IPS-15b (cell line): ENCODE measurements at regions not wholly inside any gene's neighbourhood (a gene's known extent, or its start where the extent isn't known, plus 50 kb on each side); places are given as distances from the start of the nearest gene placed in this dataset.

Experiments used
- H3K27me3 ChIP-seq: one replicate; pipeline ENCODE4 v1.6.1; 2013; ENCODE audit warnings: low read length; ENCODE audit not compliant: control insufficient read depth, insufficient read depth
- H3K36me3 ChIP-seq: one replicate; pipeline ENCODE4 v1.6.1; 2013; ENCODE audit warnings: low read length; ENCODE audit not compliant: control insufficient read depth, insufficient read depth
- H3K4me1 ChIP-seq: one replicate; pipeline ENCODE4 v1.6.1; 2013; ENCODE audit warnings: mild to moderate bottlenecking, low read length; ENCODE audit not compliant: control insufficient read depth, insufficient read depth
- H3K4me3 ChIP-seq: one replicate; pipeline ENCODE4 v1.5.1; 2013; ENCODE audit warnings: low read depth, low read length
- H3K9ac ChIP-seq: one replicate; pipeline ENCODE4 v1.6.1; 2013; ENCODE audit warnings: low read depth, mild to moderate bottlenecking, low read length
- H3K9me3 ChIP-seq: one replicate; pipeline ENCODE4 v1.6.1; 2013; ENCODE audit warnings: mild to moderate bottlenecking, low read length; ENCODE audit not compliant: control insufficient read depth, insufficient read depth

DNA sequence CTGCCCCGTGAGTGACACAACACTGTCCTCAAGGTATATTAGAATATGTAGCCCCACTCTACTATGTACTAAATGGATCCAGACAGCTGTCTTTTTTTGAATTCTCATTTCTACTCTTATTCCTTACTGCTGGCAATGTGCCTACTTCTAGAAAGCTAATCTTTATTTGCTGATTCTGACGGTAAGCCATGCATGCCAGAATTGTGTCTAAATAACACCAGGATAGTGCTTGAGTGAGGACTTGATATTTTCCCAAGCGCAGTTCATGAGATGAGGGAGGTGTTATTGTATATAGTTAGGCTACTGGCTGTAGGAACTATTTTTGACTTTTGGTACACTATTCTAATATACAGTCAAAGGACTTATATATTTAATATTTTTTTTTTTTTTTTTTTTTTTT, 316.2 kb upstream of the NAV3 start:
- H3K9me3 ChIP-seq: no peaks in the 10 kb centered on the region
- H3K4me1 ChIP-seq: no peaks in the 10 kb centered on the region
- no peak overlapping the region for H3K9ac ChIP-seq
- no peaks in the 10 kb centered on the region for H3K27me3 ChIP-seq
- H3K36me3 ChIP-seq: no peaks in the 10 kb centered on the region
- no peak overlapping the region for H3K4me3 ChIP-seq

DNA sequence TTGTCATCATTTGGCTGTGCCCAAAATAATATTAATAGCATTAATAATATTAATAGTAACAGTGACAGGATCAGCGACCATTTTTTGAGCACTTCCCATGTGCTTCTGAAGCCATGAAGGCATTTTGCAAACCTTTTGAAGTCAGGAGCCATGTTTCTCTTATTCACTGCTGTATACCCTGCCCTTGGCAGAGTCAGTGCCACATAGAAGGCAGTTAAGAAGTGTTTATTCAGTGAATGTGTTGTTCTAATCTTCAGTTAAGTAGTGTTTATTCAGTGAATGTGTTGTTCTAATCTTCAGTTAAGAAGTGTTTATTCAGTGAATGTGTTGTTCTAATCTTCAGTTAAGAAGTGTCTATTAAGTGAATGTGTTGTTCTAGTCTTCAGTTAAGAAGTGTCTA, 319.7 kb upstream of the NAV3 start:
- no peaks in the 10 kb centered on the region for H3K27me3 ChIP-seq
- peaks cover 3% of the 10 kb centered on the region for H3K4me1 ChIP-seq
- H3K36me3 ChIP-seq: no peaks in the 10 kb centered on the region
- no peak overlapping the region for H3K4me3 ChIP-seq
- H3K9me3 ChIP-seq: no peaks in the 10 kb centered on the region
- H3K9ac ChIP-seq: no peak overlapping the region

DNA sequence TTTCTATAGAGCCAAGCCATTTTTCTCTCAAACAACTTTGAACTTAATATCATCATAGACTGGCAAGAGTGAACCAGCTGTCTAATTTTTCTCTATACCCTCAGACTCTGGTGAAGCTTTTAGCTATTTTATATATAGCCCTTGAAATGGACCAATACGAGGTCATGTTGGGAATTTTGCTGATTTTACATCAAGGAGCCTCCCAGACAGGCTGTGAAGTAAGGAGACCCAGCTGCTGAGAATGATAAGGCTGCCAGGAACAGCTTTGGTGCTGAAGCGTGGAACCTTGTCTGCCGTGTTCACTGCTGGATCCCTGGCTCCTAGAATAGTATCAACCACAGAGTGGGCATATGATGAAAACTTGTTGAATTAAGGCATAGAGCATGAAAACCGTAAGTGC, 326.2 kb upstream of the NAV3 start:
- no peaks in the 10 kb centered on the region for H3K9me3 ChIP-seq
- no peak overlapping the region for H3K4me3 ChIP-seq
- H3K36me3 ChIP-seq: no peaks in the 10 kb centered on the region
- peaks cover 3% of the 10 kb centered on the region for H3K4me1 ChIP-seq
- no peaks in the 10 kb centered on the region for H3K27me3 ChIP-seq
- H3K9ac ChIP-seq: no peak overlapping the region

DNA sequence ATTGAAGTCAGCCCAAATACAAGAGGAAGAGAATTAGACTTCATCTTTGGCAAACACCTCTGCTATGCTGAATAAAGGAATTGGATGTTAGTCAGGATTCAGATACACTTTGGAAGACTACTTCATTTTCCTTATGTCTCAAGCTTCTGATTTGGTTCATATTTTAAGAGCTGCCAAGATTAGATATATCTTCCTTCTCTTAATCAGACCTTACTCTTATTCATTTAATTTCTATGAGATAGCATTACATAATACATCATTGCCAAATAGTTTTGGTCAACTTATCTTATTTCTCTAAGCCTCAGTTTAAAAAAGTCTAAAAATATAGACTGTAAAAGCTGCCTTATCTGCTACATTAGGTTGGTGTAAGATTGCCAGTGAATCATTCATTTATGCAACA, 330.6 kb upstream of the NAV3 start:
- no peaks in the 10 kb centered on the region for H3K27me3 ChIP-seq
- no peaks in the 10 kb centered on the region for H3K36me3 ChIP-seq
- no peak overlapping the region for H3K9ac ChIP-seq
- H3K4me1 ChIP-seq: peaks cover 4% of the 10 kb centered on the region
- no peaks in the 10 kb centered on the region for H3K9me3 ChIP-seq
- no peak overlapping the region for H3K4me3 ChIP-seq

DNA sequence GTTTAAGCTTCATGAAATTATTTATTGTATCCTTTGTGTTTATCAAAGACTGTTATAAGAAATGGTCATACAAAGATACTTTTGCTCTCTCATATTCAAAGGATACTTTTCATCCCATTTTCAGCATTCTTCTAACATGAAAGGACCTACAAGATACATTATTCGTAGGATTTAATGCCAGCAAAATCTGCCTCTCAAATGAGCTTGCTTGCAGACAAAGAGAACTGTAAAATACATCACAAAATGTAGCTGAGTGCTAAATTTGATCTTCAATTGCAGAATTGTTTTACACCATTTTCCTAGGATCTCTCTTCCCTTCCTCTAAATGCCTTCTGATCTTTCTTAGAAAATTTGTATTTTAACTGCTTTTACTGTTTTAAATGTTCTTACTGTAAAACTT, 333.0 kb upstream of the NAV3 start:
- Histone ChIP-seq H3K9me3 (no peaks in the 10 kb centered on the region), H3K27me3 (no peaks in the 10 kb centered on the region), H3K36me3 (no peaks in the 10 kb centered on the region), H3K4me3 (no peak overlapping the region), H3K4me1 (peaks cover 4% of the 10 kb centered on the region), H3K9ac (no peak overlapping the region)

DNA sequence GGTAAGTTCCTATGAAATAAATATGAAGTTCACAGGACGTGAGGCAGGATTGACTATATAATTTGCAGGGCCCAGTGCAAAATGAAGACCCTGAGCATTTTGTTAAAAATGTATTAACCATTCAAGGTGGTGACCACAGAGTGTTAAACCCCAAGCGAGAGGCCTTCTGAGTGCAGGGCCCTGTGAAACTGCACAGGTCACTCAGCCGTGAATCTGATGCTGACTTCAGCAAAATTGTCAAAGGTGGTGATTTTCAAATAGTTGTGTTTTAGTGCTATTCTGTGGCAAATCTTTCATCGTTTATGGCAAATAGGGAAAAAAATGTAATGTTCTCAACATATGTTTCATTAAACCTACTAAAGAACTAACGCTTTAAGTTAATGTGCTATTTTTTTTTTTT, 334.0 kb upstream of the NAV3 start:
- H3K36me3 ChIP-seq: no peaks in the 10 kb centered on the region
- H3K27me3 ChIP-seq: no peaks in the 10 kb centered on the region
- H3K9me3 ChIP-seq: no peaks in the 10 kb centered on the region
- peaks cover 4% of the 10 kb centered on the region for H3K4me1 ChIP-seq
- no peak overlapping the region for H3K4me3 ChIP-seq
- no peak overlapping the region for H3K9ac ChIP-seq

DNA sequence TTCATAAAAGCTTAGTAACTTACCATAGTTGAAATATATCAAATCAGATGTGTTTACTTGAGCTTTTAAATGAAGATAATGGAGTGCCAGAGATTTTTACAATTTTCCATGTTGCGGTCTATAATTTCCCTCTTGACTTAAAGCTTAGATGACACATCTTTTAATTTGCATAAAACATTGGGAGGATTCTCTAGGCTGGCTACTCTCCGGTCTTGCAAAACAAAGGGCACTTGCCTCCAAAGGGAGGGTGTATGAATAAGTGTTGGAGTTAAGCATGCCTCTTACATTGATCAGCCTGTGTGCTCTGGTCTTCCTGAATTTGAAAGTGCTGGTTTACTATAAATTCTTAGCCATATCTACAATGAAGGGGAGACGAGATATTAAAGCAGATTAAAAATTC, 336.4 kb upstream of the NAV3 start:
- Histone ChIP-seq H3K4me3 (no peak overlapping the region), H3K4me1 (peaks cover 4% of the 10 kb centered on the region), H3K36me3 (no peaks in the 10 kb centered on the region), H3K27me3 (no peaks in the 10 kb centered on the region), H3K9me3 (no peaks in the 10 kb centered on the region), H3K9ac (no peak overlapping the region)

DNA sequence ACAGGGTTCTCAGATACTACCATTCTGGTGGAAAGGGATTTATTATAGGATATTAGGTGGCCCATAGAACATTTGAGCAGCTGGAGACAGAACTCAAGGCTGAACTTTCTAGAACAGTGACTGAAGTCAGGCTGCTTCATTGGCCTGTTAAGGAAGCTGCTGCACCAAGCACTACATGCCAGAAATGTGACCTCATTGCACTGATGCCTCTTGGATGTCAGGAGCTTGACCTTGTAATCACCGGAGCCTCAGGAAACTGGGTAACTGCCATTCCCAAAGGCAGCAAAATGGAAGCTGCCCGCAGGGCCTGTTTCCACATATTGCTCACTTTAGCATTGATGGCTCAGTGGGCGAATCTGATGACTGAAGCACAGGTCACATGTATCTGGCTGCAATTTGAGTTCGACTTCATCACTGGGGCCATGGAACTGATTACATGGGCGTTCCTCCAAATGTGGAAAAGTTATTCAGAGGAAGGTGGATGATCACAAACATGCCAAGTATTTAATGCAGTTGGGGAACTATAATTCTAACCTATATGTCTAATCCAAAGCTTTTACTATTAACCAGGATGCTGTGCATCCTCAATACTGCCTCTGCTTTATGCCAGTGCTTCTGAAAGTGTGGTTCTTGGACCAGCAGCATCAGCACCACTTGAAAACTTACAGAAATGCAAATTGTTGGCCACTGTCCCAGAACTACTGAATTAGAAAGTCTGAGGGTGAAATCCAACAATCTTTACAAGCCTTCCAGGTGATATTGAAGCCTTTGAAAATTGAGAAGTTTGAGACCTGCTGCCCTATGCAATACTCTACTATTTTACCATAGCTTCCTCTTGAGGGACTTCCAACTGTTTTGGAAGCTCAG, 337.2 kb upstream of the NAV3 start:
- Histone ChIP-seq H3K36me3 (no peaks in the 10 kb centered on the region), H3K4me3 (no peak overlapping the region), H3K4me1 (peaks cover 4% of the 10 kb centered on the region), H3K27me3 (no peaks in the 10 kb centered on the region), H3K9me3 (no peaks in the 10 kb centered on the region), H3K9ac (no peak overlapping the region)

DNA sequence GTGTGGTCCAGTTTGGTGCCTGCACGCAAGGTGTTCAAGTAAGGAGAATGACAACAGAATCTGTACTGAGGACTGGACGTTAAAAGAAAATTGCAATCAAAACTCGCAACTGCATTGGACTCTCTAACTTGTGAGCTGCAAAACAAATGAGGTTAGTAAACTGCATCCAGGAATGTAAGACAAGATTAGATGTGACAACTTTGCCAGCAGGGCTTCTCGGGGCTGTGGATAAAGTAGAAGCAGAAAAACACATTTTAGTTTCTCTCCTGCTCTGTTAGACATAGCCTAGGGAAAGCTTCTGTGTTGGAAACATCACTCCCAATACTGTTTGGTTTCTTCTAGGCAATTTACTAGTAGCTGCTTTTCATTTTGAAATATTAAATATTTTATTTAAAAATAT, 338.2 kb upstream of the NAV3 start:
- no peaks in the 10 kb centered on the region for H3K4me1 ChIP-seq
- no peaks in the 10 kb centered on the region for H3K9me3 ChIP-seq
- no peak overlapping the region for H3K4me3 ChIP-seq
- no peaks in the 10 kb centered on the region for H3K36me3 ChIP-seq
- H3K27me3 ChIP-seq: no peaks in the 10 kb centered on the region
- no peak overlapping the region for H3K9ac ChIP-seq

DNA sequence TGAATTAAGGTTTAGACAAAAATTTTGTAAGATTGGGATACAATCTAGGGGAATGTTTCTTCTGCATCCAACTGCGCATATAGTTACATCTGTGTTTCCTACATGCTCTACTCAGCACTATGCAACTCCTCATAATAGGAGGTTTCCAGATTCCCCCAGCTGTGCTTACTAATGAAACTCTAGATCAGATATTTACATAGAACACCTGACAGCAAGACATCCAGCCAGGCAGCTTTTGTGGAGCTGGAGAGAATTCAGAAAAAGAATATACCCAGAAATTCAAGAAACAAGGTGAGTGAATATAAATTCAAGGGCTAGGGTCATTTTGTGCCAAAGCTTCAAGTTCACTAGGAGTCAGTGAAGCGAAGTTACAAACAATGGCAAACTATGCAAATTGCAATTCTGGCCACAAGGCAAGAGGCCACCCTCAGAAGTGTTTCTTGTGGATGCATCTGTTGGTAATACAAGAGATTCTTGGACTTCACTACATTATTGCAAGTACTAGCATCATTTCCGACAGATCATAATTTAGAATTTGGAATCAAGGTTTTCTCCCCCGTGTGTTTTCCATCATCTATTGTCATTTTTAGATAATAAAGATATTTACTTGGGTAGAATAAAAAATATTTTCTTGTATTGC, 341.2 kb upstream of the NAV3 start:
- H3K9ac ChIP-seq: no peak overlapping the region
- no peaks in the 10 kb centered on the region for H3K4me1 ChIP-seq
- no peaks in the 10 kb centered on the region for H3K9me3 ChIP-seq
- H3K27me3 ChIP-seq: no peaks in the 10 kb centered on the region
- H3K36me3 ChIP-seq: no peaks in the 10 kb centered on the region
- H3K4me3 ChIP-seq: no peak overlapping the region

DNA sequence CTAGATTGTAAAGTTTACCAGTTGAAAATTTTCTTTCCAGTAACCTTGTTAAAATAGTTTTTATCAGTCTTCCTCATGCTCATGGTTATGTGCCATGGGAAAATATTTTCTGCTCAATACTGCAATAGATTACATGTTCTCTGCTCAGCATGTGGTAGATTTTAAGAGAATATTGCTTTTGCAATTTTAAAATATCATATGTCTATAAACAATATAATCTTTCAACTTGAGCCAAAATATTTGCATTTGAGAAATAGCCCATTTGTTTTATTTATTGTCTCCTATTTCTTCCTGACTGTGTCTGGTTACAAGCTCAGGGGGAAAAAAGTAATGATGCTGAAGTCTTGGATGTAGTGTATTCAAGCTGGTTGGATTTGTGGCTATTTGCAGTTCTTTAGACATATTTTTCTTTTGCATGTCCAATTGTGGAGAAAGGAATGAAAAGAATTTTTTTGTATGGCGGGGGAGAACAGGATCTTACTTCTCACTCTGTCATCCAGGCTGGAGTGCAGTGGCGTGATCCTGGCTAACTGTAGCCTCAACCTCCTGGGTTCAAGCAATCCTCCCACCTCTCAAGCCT, 342.6 kb upstream of the NAV3 start:
- Histone ChIP-seq H3K9ac (no peak overlapping the region), H3K36me3 (no peaks in the 10 kb centered on the region), H3K27me3 (no peaks in the 10 kb centered on the region)

DNA sequence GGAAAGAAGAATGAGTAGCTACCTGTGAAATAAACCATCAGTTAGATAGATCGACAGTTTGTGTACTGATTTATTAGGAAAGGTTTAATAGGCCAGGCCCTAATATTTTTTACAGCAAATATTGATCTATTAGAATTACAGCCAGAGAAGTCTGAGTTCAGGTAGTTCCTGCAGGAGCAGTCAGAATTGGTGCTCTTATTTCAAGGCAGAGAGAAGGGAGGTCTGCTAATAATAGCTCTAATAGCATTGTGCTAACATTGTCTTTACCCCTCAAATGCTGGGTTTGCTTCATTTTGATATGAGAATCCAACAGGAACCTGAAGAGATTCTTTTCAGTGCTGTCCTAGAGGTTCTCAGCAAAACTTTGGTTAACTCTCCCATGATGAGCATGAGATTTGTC, 343.8 kb upstream of the NAV3 start:
- H3K4me3 ChIP-seq: no peak overlapping the region

More for the DNA sequence above, 342.6 kb upstream of the NAV3 start:
- H3K9me3 ChIP-seq: no peaks in the 10 kb centered on the region
- H3K4me3 ChIP-seq: no peak overlapping the region
- H3K4me1 ChIP-seq: no peaks in the 10 kb centered on the region

More for the DNA sequence above, 343.8 kb upstream of the NAV3 start:
- Histone ChIP-seq H3K36me3 (no peaks in the 10 kb centered on the region), H3K9me3 (no peaks in the 10 kb centered on the region), H3K27me3 (no peaks in the 10 kb centered on the region), H3K9ac (no peak overlapping the region), H3K4me1 (no peaks in the 10 kb centered on the region)
